Fibroblast of lung (primary cell): ENCODE measurements at regions not wholly inside any gene's neighbourhood (a gene's known extent, or its start where the extent isn't known, plus 50 kb on each side); places are given as distances from the start of the nearest gene placed in this dataset.

Source experiments
- DNase-seq, 2 donors: peaks; one replicate each; pipeline versions ENCODE4 v3.0.0 to v3.0.0-alpha.2; 2010; ENCODE audit warnings: low read depth in 2 of 2
- H2AFZ ChIP-seq: 2 replicates; pipeline ENCODE4 v1.5.1; 2012; ENCODE audit warnings: low read length, control low read depth, inconsistent platforms
- H3K27ac ChIP-seq: 2 replicates; pipeline ENCODE4 v1.5.1; 2011; ENCODE audit warnings: low read length, control low read depth; ENCODE audit not compliant: insufficient read depth
- H3K27me3 ChIP-seq: 2 replicates; pipeline ENCODE4 v1.5.1; 2011; ENCODE audit warnings: mild to moderate bottlenecking, low read length; ENCODE audit not compliant: control insufficient read depth, insufficient read depth
- H3K36me3 ChIP-seq: 2 replicates; pipeline ENCODE4 v1.5.1; 2011; ENCODE audit warnings: low read length; ENCODE audit not compliant: control insufficient read depth, insufficient read depth
- H3K4me1 ChIP-seq: 2 replicates; pipeline ENCODE4 v1.5.1; 2011; ENCODE audit warnings: low read length; ENCODE audit not compliant: control insufficient read depth, insufficient read depth; ENCODE audit errors: extremely low read depth
- H3K4me2 ChIP-seq: 2 replicates; pipeline ENCODE4 v1.5.1; 2011; ENCODE audit warnings: low read length, control low read depth; ENCODE audit not compliant: insufficient read depth; ENCODE audit errors: extremely low read depth
- H3K4me3 ChIP-seq, 4 experiments: fragments of 200-600 bp in 1 of 4; sonication (generic) in 1 of 4; replicated peaks in 1 of 4; 2 replicates each; pipeline ENCODE4 v1.5.1; 2011 to 2016; ENCODE audit warnings: low read length in 4 of 4, low read depth in 3 of 4, mild to moderate bottlenecking in 3 of 4, control low read depth in 2 of 4, inconsistent platforms in 1 of 4, mixed read lengths in 1 of 4; ENCODE audit not compliant: insufficient read depth in 1 of 4; ENCODE audit errors: control extremely low read depth in 1 of 4
- H3K79me2 ChIP-seq: 2 replicates; pipeline ENCODE4 v1.5.1; 2012; ENCODE audit warnings: mild to moderate bottlenecking, low read length, inconsistent platforms; ENCODE audit not compliant: control insufficient read depth, insufficient read depth
- H3K9ac ChIP-seq: 2 replicates; pipeline ENCODE4 v1.5.1; 2011; ENCODE audit warnings: mild to moderate bottlenecking, low read length, control low read depth; ENCODE audit not compliant: insufficient read depth
- H3K9me3 ChIP-seq: 2 replicates; pipeline ENCODE4 v1.5.1; 2012; ENCODE audit warnings: low read depth, low read length; ENCODE audit not compliant: control insufficient read depth, insufficient read depth
- H4K20me1 ChIP-seq: 2 replicates; pipeline ENCODE4 v1.5.1; 2011; ENCODE audit warnings: low read length; ENCODE audit not compliant: control insufficient read depth, insufficient read depth; ENCODE audit errors: extremely low read depth
- CTCF ChIP-seq, 2 donors: IDR thresholded peaks in 1 of 2; conservative IDR thresholded peaks in 1 of 2; 1 replicate in 1 of 2; 2 replicates in 1 of 2; pipeline ENCODE4 v1.5.1; 2011 to 2012; ENCODE audit warnings: low read length in 2 of 2, control low read depth in 1 of 2, inconsistent platforms in 1 of 2, low read depth in 1 of 2, mild to moderate bottlenecking in 1 of 2
- EZH2 ChIP-seq: IDR thresholded peaks from 2 replicates; pipeline ENCODE4 v1.5.1; 2012; ENCODE audit warnings: low read length, control low read depth, mild to moderate bottlenecking; ENCODE audit errors: missing control alignments

GRCh38 chrX:25084446-25084845 is 68.7 kb upstream of the ARX start:
- TF ChIP-seq CTCF (conservative IDR thresholded peaks at IDR 0.05 in 1 of 2, IDR thresholded peaks at IDR 0.05 in 1 of 2; ENCODE audit: low read depth in 1 of 2, low read length in 2 of 2) (no peak), EZH2 (no peak)
- DNase-seq, result no peak
- H2AFZ ChIP-seq, result no peak overlapping the region
- H3K79me2 ChIP-seq, result no peaks in the 10 kb centered on the region
- H3K4me3 ChIP-seq, result no peak overlapping the region
- H3K9me3 ChIP-seq, result no peaks in the 10 kb centered on the region
- H3K36me3 ChIP-seq, result no peaks in the 10 kb centered on the region
- H3K4me1 ChIP-seq, result no peaks in the 10 kb centered on the region
- H3K27ac ChIP-seq, result no peak overlapping the region
- no peaks in the 10 kb centered on the region for H3K27me3 ChIP-seq
- H3K9ac ChIP-seq, result no peak overlapping the region
- H4K20me1 ChIP-seq, result no peaks in the 10 kb centered on the region
- no peak overlapping the region for H3K4me2 ChIP-seq

- H3K79me2 ChIP-seq, result no peaks in the 10 kb centered on the region
- no peak overlapping the region for H3K4me3 ChIP-seq
- no peaks in the 10 kb centered on the region for H3K27me3 ChIP-seq
- H3K9ac ChIP-seq, result no peak overlapping the region
- no peaks in the 10 kb centered on the region for H3K4me1 ChIP-seq
- H2AFZ ChIP-seq, result no peak overlapping the region
- DNase-seq, result no peak
- H4K20me1 ChIP-seq, result no peaks in the 10 kb centered on the region
- H3K9me3 ChIP-seq, result no peaks in the 10 kb centered on the region
- H3K36me3 ChIP-seq, result no peaks in the 10 kb centered on the region
- H3K27ac ChIP-seq, result no peak overlapping the region
- no peak overlapping the region for H3K4me2 ChIP-seq
- no peak for TF ChIP-seq CTCF (conservative IDR thresholded peaks at IDR 0.05 in 1 of 2, IDR thresholded peaks at IDR 0.05 in 1 of 2; ENCODE audit: low read depth in 1 of 2, low read length in 2 of 2)
- TF ChIP-seq EZH2, result no peak
Observed at GRCh38 chrX:25083661-25084060, 67.9 kb upstream of the ARX start.

GRCh38 chrX:25079020-25079419 is 63.3 kb upstream of the ARX start:
- no peaks in the 10 kb centered on the region for H3K4me1 ChIP-seq
- no peaks in the 10 kb centered on the region for H3K36me3 ChIP-seq
- H3K4me3 ChIP-seq, result no peak overlapping the region
- H3K27me3 ChIP-seq, result no peaks in the 10 kb centered on the region
- no peak for TF ChIP-seq CTCF (conservative IDR thresholded peaks at IDR 0.05 in 1 of 2, IDR thresholded peaks at IDR 0.05 in 1 of 2; ENCODE audit: low read depth in 1 of 2, low read length in 2 of 2)
- no peak for TF ChIP-seq EZH2
- H4K20me1 ChIP-seq, result no peaks in the 10 kb centered on the region
- no peaks in the 10 kb centered on the region for H3K79me2 ChIP-seq
- H3K27ac ChIP-seq, result no peak overlapping the region
- no peak for DNase-seq
- no peak overlapping the region for H3K4me2 ChIP-seq
- no peaks in the 10 kb centered on the region for H3K9me3 ChIP-seq
- no peak overlapping the region for H2AFZ ChIP-seq
- H3K9ac ChIP-seq, result no peak overlapping the region
